ENCODE measurements at regions not wholly inside any gene's neighbourhood (a gene's known extent, or its start where the extent isn't known, plus 50 kb on each side); places are given as distances from the start of the nearest gene placed in this dataset.

DNA sequence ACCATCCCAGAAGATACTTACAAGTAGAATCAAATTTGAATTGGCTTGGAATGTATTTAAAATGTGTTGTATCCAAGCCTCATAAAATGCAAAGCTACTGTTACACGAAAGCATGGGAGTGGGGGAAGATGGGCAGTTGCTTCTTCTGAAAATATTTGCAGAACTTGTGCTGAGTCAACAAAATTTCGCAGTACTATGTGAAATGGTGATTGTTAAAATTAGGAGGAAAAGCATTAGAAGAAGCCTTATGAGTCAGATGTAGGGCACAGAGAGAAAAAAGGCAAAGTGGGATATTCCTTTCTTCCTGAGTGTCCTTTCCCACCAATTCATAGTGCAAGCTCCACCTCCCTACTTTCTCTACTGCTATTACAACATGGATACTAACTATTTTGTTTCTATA is 332.7 kb downstream of the PRDM5 start:
- Histone ChIP-seq H3K27me3 (ENCODE audit: insufficient read depth) (no peaks in the 10 kb centered on the region), H3K4me3 (ENCODE audit: low read depth in 2 of 2, low read length in 1 of 2) (no peak overlapping the region), H3K36me3 (replicated peaks in 1 of 2; ENCODE audit: control insufficient read depth in 1 of 2, insufficient read depth in 2 of 2, low read length in 1 of 2) (no peaks in the 10 kb centered on the region), H3K9ac (no peak overlapping the region), H3K27ac (ENCODE audit: low read depth in 2 of 2, low read length in 1 of 2) (no peak overlapping the region), H3F3A (replicated peaks; ENCODE audit: insufficient read depth) (no peaks in the 10 kb centered on the region), H3K4me1 (ENCODE audit: control insufficient read depth in 1 of 2, insufficient read depth in 2 of 2, low read depth in 1 of 2, low read length in 1 of 2) (no peaks in the 10 kb centered on the region), H4K20me1 (ENCODE audit: insufficient read depth) (no peaks in the 10 kb centered on the region), H3K79me2 (ENCODE audit: insufficient read depth) (no peaks in the 10 kb centered on the region), H2AFZ (ENCODE audit: low read depth) (no peak overlapping the region), H3K9me3 (no peaks in the 10 kb centered on the region), H3K9me2 (no peaks in the 10 kb centered on the region; the same call in 1 of the 2 replicates), H3K4me2 (no peak overlapping the region)
- TF ChIP-seq NFIC (IDR thresholded peaks at IDR 0.05; ENCODE audit: borderline replicate concordance): no peak
- no peak for TF ChIP-seq RCOR1 (IDR thresholded peaks at IDR 0.05; ENCODE audit: low read length)
- TF ChIP-seq, protein P1, sequence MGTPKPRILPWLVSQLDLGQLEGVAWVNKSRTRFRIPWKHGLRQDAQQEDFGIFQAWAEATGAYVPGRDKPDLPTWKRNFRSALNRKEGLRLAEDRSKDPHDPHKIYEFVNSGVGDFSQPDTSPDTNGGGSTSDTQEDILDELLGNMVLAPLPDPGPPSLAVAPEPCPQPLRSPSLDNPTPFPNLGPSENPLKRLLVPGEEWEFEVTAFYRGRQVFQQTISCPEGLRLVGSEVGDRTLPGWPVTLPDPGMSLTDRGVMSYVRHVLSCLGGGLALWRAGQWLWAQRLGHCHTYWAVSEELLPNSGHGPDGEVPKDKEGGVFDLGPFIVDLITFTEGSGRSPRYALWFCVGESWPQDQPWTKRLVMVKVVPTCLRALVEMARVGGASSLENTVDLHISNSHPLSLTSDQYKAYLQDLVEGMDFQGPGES (IDR thresholded peaks at IDR 0.05; ENCODE audit: low read depth, low read length): no peak
- TF ChIP-seq ZBTB33 (IDR thresholded peaks at IDR 0.05; ENCODE audit: borderline replicate concordance, low read depth): no peak
- TF ChIP-seq GATA2 (CRISPR knock-in tag; IDR thresholded peaks at IDR 0.05): no peak
- no peak for TF ChIP-seq CTCF (IDR thresholded peaks at IDR 0.05)
- TF ChIP-seq USF1 (IDR thresholded peaks at IDR 0.05; ENCODE audit: borderline replicate concordance, low read depth): no peak
- no peak for TF ChIP-seq SMC3 (IDR thresholded peaks at IDR 0.05; ENCODE audit: low read depth, low read length)
- TF ChIP-seq NRF1 (IDR thresholded peaks at IDR 0.05; ENCODE audit: low read depth, low read length): no peak
- WGBS (ENCODE audit: low lambda C conversion rate): 37% methylated on average over 2 of the region's 2 CpGs
- ChIA-PET POLR2A (no interaction called here), CTCF (no interaction called here)
- DNase-seq: no peak

- no peak overlapping the region for H3K9ac ChIP-seq
- CTCF ChIA-PET: no interaction called here
- no peak overlapping the region for H3K27ac ChIP-seq (ENCODE audit: low read depth in 2 of 2, low read length in 1 of 2)
- POLR2A ChIA-PET: no interaction called here
- 35% methylated on average over 2 of the region's 2 CpGs for WGBS (ENCODE audit: low lambda C conversion rate)
- no peak overlapping the region for H2AFZ ChIP-seq (ENCODE audit: low read depth)
- no peak overlapping the region for H3K4me3 ChIP-seq (ENCODE audit: low read depth in 2 of 2, low read length in 1 of 2)
- H3F3A ChIP-seq (replicated peaks; ENCODE audit: insufficient read depth): no peaks in the 10 kb centered on the region
- no peak overlapping the region for H3K4me2 ChIP-seq
- no peaks in the 10 kb centered on the region for H3K9me2 ChIP-seq
- no peaks in the 10 kb centered on the region for H3K9me3 ChIP-seq
- H4K20me1 ChIP-seq (ENCODE audit: insufficient read depth): no peaks in the 10 kb centered on the region
- TF ChIP-seq SIN3A (IDR thresholded peaks at IDR 0.05; ENCODE audit: borderline replicate concordance, low read depth, low read length): no peak
- H3K4me1 ChIP-seq (ENCODE audit: control insufficient read depth in 1 of 2, insufficient read depth in 2 of 2, low read depth in 1 of 2, low read length in 1 of 2): no peaks in the 10 kb centered on the region
- H3K27me3 ChIP-seq (ENCODE audit: insufficient read depth): no peaks in the 10 kb centered on the region
- H3K36me3 ChIP-seq (replicated peaks in 1 of 2; ENCODE audit: control insufficient read depth in 1 of 2, insufficient read depth in 2 of 2, low read length in 1 of 2): no peaks in the 10 kb centered on the region
- DNase-seq: no peak
- no peaks in the 10 kb centered on the region for H3K79me2 ChIP-seq (ENCODE audit: insufficient read depth)
Measured at GRCh38 chr4:120568731-120569130, 353.8 kb downstream of the PRDM5 start.
